SU-DHL-6 (cell line): ENCODE measurements at regions not wholly inside any gene's neighbourhood (a gene's known extent, or its start where the extent isn't known, plus 50 kb on each side); places are given as distances from the start of the nearest gene placed in this dataset.

Experiments used
- H2AFZ ChIP-seq: fragments of 200-600 bp; sonication (generic); 2 replicates; pipeline ENCODE4 v1.6.1; 2014; ENCODE audit warnings: low read depth, mild to moderate bottlenecking, moderate library complexity, mixed read lengths, antibody characterized with exemption, low read length; ENCODE audit not compliant: severe bottlenecking
- H3F3A ChIP-seq: fragments of 200-600 bp; shearing (Covaris generic); 2 replicates; pipeline ENCODE4 v1.6.0; 2016; ENCODE audit warnings: antibody characterized with exemption, mild to moderate bottlenecking; ENCODE audit not compliant: insufficient read depth
- H3K27ac ChIP-seq: fragments of 200-600 bp; sonication (generic); 2 replicates; pipeline ENCODE4 v1.5.1; 2016; ENCODE audit warnings: low read depth, mild to moderate bottlenecking, low read length, moderate library complexity, mixed read lengths
- H3K27me3 ChIP-seq: fragments of 200-600 bp; sonication (generic), shearing (Covaris generic); 2 replicates; pipeline ENCODE4 v1.6.0; 2014; ENCODE audit warnings: mild to moderate bottlenecking, low read length
- H3K36me3 ChIP-seq: fragments of 200-600 bp; sonication (generic); 2 replicates; pipeline ENCODE4 v1.6.1; 2014; ENCODE audit warnings: mild to moderate bottlenecking, low read length, mixed read lengths
- H3K4me2 ChIP-seq: fragments of 300-600, 200-600 bp; shearing (Covaris generic), sonication (generic); 2 replicates; pipeline ENCODE4 v1.6.0; 2014; ENCODE audit warnings: low read length, low read depth, mild to moderate bottlenecking; ENCODE audit not compliant: poor library complexity, severe bottlenecking
- H3K4me3 ChIP-seq: fragments of 200-600 bp; sonication (generic); 2 replicates; pipeline ENCODE4 v1.5.1; 2014; ENCODE audit warnings: antibody characterized with exemption, low read length, mild to moderate bottlenecking, mixed read lengths; ENCODE audit not compliant: insufficient read depth, poor library complexity, severe bottlenecking
- H3K79me2 ChIP-seq: fragments of 200-600 bp; sonication (generic); 2 replicates; pipeline ENCODE4 v1.6.1; 2014; ENCODE audit warnings: mild to moderate bottlenecking, low read length, moderate library complexity; ENCODE audit not compliant: insufficient read depth
- H3K9ac ChIP-seq: fragments of 200-600 bp; sonication (generic); 2 replicates; pipeline ENCODE4 v1.7.0; 2014; ENCODE audit warnings: mild to moderate bottlenecking, low read length
- H3K9me2 ChIP-seq: fragments of 200-600 bp; sonication (generic); replicated peaks from 2 replicates; pipeline ENCODE4 v1.6.1; 2014; ENCODE audit warnings: low read length; ENCODE audit not compliant: insufficient read depth
- H3K9me3 ChIP-seq: fragments of 200-600 bp; sonication (generic); 2 replicates; pipeline ENCODE4 v1.6.1; 2014; ENCODE audit warnings: low read length, mixed read lengths; ENCODE audit not compliant: insufficient read depth
- H4K20me1 ChIP-seq: fragments of 200-600 bp; sonication (generic); 2 replicates; pipeline ENCODE4 v1.6.1; 2014; ENCODE audit warnings: low read depth, mild to moderate bottlenecking, antibody characterized with exemption, low read length, moderate library complexity, mixed read lengths
- CTCF ChIP-seq: fragments of 200-600 bp; sonication (generic); IDR thresholded peaks from one replicate; pipeline ENCODE4 v1.5.1; 2017; ENCODE audit warnings: antibody characterized with exemption, mild to moderate bottlenecking, low read length, moderate library complexity; ENCODE audit not compliant: insufficient read depth, poor library complexity, severe bottlenecking
- EZH2phosphoT487 ChIP-seq: fragments of 200-600 bp; sonication (generic), shearing (Covaris generic); conservative IDR thresholded peaks from 2 replicates; pipeline ENCODE4 v1.6.1; 2018; ENCODE audit warnings: mild to moderate bottlenecking, antibody characterized with exemption, low read length, moderate library complexity, mixed read lengths

GRCh38 chr16:86382067-86382773, 128.1 kb upstream of the FOXF1 start:
- H3K9me3 ChIP-seq: no peaks in the 10 kb centered on the region
- no peaks in the 10 kb centered on the region for H3K9me2 ChIP-seq
- H3K4me2 ChIP-seq: no peak overlapping the region
- no peaks in the 10 kb centered on the region for H4K20me1 ChIP-seq
- no peaks in the 10 kb centered on the region for H3K79me2 ChIP-seq
- no peak overlapping the region for H3K9ac ChIP-seq
- no peaks in the 10 kb centered on the region for H3F3A ChIP-seq
- H3K27me3 ChIP-seq: no peaks in the 10 kb centered on the region
- H3K27ac ChIP-seq: no peak overlapping the region
- no peak overlapping the region for H3K4me3 ChIP-seq
- no peaks in the 10 kb centered on the region for H3K36me3 ChIP-seq
- TF ChIP-seq CTCF (no peak), EZH2phosphoT487 (no peak)
- no peak overlapping the region for H2AFZ ChIP-seq

- H3K27me3 ChIP-seq: no peaks in the 10 kb centered on the region
Measured at GRCh38 chr16:86382774-86383407, 127.4 kb upstream of the FOXF1 start.

GRCh38 chr16:86383488-86384262, 126.7 kb upstream of the FOXF1 start:
- no peak for TF ChIP-seq EZH2phosphoT487
- no peaks in the 10 kb centered on the region for H3K9me3 ChIP-seq
- no peaks in the 10 kb centered on the region for H3K27me3 ChIP-seq
- no peaks in the 10 kb centered on the region for H3K36me3 ChIP-seq
- no peak overlapping the region for H2AFZ ChIP-seq
- no peaks in the 10 kb centered on the region for H3K79me2 ChIP-seq
- H3K27ac ChIP-seq: no peak overlapping the region
- no peaks in the 10 kb centered on the region for H3F3A ChIP-seq
- no peak overlapping the region for H3K4me2 ChIP-seq
- no peaks in the 10 kb centered on the region for H3K9me2 ChIP-seq
- H4K20me1 ChIP-seq: no peaks in the 10 kb centered on the region
- no peak overlapping the region for H3K9ac ChIP-seq
- no peak overlapping the region for H3K4me3 ChIP-seq

More at GRCh38 chr16:86382774-86383407, 127.4 kb upstream of the FOXF1 start:
- Histone ChIP-seq H3K4me3 (no peak overlapping the region), H3K9me3 (no peaks in the 10 kb centered on the region), H3K9me2 (no peaks in the 10 kb centered on the region), H3K4me2 (no peak overlapping the region), H3F3A (no peaks in the 10 kb centered on the region), H3K79me2 (no peaks in the 10 kb centered on the region), H3K27ac (no peak overlapping the region), H2AFZ (no peak overlapping the region), H4K20me1 (no peaks in the 10 kb centered on the region), H3K9ac (no peak overlapping the region), H3K36me3 (no peaks in the 10 kb centered on the region)
- TF ChIP-seq CTCF (no peak), EZH2phosphoT487 (no peak)
